M059J (cell line): ENCODE measurements at regions not wholly inside any gene's neighbourhood (a gene's known extent, or its start where the extent isn't known, plus 50 kb on each side); places are given as distances from the start of the nearest gene placed in this dataset.
A peak's percentile ranks its signal among the peaks of the same experiment; 100 is the strongest.

Source experiments
- DNase-seq: peaks from one replicate; pipeline ENCODE4 v3.0.0-alpha.2; 2012; ENCODE audit warnings: low read depth

DNA sequence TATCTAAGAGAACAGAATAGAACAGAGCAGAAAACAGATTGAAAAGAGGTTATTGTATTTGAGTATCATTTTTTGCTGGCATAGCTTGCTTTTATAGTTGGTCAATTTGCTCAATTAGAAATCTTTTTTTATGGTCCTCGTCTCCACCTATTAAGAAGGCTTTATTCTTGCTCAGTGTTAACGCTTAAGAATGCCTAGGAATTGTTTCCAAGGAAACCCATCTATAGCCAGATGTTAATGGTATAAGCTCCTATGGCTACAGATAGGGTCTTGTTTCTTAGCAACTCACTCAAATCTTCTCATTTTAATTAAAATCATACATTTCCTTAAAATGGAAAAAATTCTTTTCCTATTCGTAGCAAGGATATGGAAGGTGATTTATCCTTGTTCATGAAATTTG, 392.3 kb downstream of the TMEM135 start:
- no peak for DNase-seq

GRCh38 chr11:87428266-87428665, 390.5 kb downstream of the TMEM135 start:
- DNase-seq = peak; percentile 58

GRCh38 chr11:87425943-87426342, 388.2 kb downstream of the TMEM135 start:
- DNase-seq = peak; percentile 90

- DNase-seq = peak; percentile 77
Observed at GRCh38 chr11:87425391-87425790, 387.7 kb downstream of the TMEM135 start.

DNA sequence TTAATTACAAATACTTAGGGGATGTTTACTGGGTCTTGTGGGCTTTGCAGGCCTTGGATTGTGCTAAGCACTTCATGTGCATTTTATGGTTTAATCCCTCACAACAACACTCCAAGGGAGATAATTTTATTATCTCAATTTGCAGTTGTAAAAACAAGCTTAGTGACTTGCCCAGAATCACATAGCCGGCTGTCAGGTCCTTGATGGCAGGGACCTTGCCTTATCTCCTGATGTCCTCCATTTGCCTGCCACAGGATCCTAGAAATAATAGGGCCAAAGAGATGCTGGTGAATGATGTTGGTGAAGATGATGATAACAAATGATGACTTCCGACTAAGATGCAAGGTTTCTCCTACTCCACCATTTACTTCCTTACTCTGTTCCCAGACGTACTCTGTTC, 385.4 kb downstream of the TMEM135 start:
- DNase-seq = no peak

- peak; percentile 92 for DNase-seq
Observed at GRCh38 chr11:87422566-87422965, 384.8 kb downstream of the TMEM135 start.

DNA sequence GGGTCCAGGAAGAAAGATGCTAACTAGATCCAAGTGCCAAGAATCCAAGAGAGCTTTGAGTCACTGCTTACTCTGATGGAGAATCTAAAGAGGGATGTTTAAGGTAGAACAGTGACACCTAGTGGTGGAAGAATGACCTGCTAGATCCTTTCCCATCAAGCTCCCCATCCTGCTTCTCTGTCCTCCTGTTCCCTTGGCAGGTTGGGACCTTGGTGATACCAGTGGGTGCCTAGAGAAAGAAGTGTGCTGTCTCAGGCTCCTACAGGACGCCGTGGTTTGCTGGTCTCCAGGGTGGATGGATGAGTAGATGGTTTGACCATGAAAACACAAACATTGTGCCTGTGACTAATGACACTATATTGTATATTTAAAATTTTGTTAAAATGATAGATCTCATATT, 383.7 kb downstream of the TMEM135 start:
- DNase-seq = peak; percentile 88

DNA sequence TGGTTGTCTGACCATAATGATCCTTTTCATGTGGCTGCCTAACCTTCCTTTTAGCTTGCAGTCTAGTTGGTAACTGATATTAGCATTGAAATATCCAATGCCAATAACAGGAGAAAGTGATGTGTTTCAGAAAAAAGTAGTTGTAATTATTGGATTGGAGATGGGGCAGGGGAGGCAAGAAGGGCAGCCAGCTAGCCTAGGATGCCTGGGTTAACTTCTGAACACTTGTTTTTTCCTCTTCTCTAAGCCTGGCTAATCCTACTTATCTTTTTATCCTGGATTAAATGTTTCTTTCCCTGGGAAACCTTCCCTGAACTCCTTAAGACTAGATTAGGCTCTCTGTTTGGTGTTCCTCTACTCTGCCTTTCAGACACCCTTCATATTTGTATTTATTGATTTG, 380.2 kb downstream of the TMEM135 start:
- no peak for DNase-seq

DNA sequence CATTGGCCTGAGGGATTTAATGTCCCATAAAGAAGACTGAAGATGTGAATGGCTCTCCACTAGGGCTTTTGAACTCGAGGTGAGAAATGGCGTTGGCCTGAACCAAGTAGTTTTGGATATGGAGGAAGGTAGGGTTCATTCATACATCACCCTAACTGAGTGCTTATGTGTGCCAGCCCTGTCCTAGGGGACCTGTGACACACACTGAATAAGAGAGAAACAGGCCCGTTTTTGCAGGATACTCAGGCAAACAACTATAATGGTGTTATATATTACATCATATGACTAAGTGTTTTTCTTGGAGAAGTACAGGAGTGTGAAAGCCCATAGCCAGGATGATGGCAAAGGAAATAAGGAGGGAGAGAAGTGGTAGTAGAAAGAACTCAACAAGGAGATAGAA, 368.1 kb downstream of the TMEM135 start:
- no peak for DNase-seq

- DNase-seq = no peak
Observed at GRCh38 chr11:87405356-87405755, 367.6 kb downstream of the TMEM135 start.

DNA sequence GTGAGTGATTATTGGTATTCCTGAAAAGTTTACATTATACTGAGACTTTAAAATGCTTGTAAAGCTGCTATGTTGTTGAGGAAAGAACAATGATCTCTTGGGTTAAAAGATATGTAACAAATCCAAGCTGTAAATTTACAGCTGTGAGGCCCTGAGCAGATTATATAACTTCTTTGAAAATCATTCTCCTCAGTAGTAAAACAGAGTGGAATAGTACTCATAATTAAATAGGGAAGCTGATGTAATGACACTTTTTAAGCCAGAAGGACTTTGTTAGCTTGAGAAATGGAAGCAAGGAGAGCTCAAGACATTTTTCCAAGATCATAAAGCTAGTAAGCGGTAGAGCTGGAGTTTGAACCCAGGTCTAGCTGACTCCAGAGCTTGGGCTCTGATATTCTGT, 363.9 kb downstream of the TMEM135 start:
- DNase-seq = no peak

DNA sequence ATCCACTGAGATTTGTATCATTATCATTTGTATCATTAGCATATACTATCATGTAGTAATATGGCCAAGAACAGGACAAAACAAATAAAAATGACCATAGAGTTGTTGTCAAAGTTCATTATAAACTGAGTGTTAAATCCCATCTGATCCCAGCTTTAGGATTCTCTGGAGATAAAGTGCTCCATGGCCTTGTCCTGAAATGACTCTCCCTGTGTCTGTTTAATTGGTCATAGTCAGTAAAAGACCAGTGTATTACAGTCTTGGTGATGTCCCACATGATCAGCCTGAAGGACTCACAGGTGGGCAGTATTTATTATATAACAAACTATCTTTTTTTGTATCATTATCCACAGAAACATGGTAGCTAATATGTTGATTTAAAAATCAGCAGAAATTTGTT, 361.6 kb downstream of the TMEM135 start:
- no peak for DNase-seq

DNA sequence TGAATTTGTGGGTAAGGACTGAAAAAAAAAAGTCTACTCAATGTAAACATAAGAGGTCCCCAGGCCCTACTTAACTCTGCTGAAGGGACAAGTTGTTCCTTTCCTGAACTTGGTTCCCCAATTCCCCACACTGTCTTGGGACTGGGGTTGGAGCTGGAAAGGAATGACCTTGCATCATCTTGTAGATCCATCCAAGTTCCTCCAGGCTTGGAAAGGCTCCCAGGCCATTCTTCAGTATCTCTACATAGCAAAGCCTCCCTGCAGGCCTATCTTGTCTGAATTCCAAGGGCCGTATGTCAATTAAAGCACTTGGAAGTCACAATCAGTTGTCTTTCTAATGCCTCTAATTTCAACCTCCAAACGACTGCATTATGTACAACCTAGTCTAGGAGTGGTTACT, 361.2 kb downstream of the TMEM135 start:
- no peak for DNase-seq

GRCh38 chr11:87397011-87397865, 359.5 kb downstream of the TMEM135 start:
- DNase-seq = peak; percentile 80

DNA sequence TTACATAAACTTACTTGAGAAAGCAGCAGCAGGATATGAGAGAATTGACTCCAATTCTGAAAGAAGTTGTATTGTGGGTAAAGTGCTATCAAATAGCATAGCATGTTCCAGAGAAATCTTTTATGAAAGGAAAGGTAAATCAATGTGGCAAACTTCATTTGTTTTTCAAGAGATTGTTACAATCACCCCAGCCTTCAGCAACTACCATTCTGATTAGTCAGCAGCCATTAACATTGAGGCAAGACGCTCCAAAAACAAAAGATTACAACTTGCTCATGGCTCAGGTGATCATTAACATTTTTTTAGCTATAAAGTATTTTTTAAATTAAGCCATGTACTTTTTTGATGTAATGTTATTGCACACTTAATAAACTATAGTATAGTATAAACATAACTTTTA, 357.2 kb downstream of the TMEM135 start:
- DNase-seq = peak; percentile 39

GRCh38 chr11:87392665-87393064, 354.9 kb downstream of the TMEM135 start:
- no peak for DNase-seq

- DNase-seq = no peak
Observed at GRCh38 chr11:87391496-87391895, 353.8 kb downstream of the TMEM135 start.

DNA sequence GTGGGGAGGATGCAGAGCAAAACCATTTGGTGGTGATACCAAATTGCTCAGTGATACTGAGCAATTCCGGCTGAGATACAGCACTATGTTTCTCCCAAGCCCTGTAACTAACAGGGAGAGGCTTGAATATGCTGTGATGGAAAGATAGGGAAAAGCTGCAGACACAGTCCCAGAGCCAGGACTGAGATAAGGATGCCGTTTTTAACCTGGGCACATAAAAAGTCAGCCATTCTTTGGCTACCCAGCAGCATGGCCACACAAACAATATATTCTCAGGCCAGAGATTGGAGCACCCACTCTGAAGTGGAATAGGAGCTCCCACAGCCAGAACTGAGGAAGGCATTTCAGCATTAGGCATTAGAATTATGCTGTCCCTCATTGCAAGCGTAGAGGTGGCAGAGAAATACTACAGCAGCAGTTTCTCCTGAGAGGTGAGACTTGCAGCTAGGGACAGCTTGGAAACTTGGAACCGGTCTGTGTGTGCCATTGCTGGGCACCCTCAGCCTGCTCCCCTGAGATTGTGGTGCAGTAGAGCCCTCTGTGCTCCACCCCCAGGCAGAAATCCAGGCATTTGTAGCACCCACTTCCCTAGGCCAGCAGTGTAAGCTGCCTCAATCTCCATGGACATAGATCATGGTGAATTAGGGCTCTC, 346.5 kb downstream of the TMEM135 start:
- DNase-seq = no peak

- no peak for DNase-seq
Observed at GRCh38 chr11:87374038-87374807, 336.5 kb downstream of the TMEM135 start.
